DMS153 (cell line): ENCODE measurements at regions not wholly inside any gene's neighbourhood (a gene's known extent, or its start where the extent isn't known, plus 50 kb on each side); places are given as distances from the start of the nearest gene placed in this dataset.
"Not testable (repeated sequence)": the region's sequence is repeated elsewhere in the genome, so short reads cannot be mapped to it uniquely, and the experiment has no call there.

ENCODE experiments used
- DNase-seq: peaks from one replicate; lab custom pipeline; 2025; lab: John Stamatoyannopoulos, UW

- no peak for DNase-seq
Observed at GRCh38 chr4:57331959-57332358, 221.8 kb upstream of the IGFBP7 start.

- no peak for DNase-seq
Observed at GRCh38 chr4:57329279-57329678, 219.1 kb upstream of the IGFBP7 start.

- no peak for DNase-seq
Observed at GRCh38 chr4:57324673-57325307, 214.6 kb upstream of the IGFBP7 start.

- no peak for DNase-seq
Observed at GRCh38 chr4:57320849-57321248, 210.7 kb upstream of the IGFBP7 start.

- DNase-seq: no peak
Observed at GRCh38 chr4:57320217-57320616, 210.0 kb upstream of the IGFBP7 start.

- DNase-seq: no peak
Observed at GRCh38 chr4:57318703-57319102, 208.5 kb upstream of the IGFBP7 start.

- no peak for DNase-seq
Observed at GRCh38 chr4:57314636-57315035, 204.5 kb upstream of the IGFBP7 start.

GRCh38 chr4:57312296-57312695 is 202.1 kb upstream of the IGFBP7 start:
- no peak for DNase-seq

GRCh38 chr4:57309658-57310057 is 199.5 kb upstream of the IGFBP7 start:
- DNase-seq: no peak

GRCh38 chr4:57308301-57308700 is 198.1 kb upstream of the IGFBP7 start:
- DNase-seq: no peak

- DNase-seq: no peak
Observed at GRCh38 chr4:57305836-57306235, 195.7 kb upstream of the IGFBP7 start.

GRCh38 chr4:57303012-57303751 is 193.0 kb upstream of the IGFBP7 start:
- DNase-seq: no peak

GRCh38 chr4:57300300-57300699 is 190.1 kb upstream of the IGFBP7 start:
- not testable (repeated sequence) for DNase-seq

- DNase-seq: no peak
Observed at GRCh38 chr4:57291911-57292310, 181.7 kb upstream of the IGFBP7 start.

GRCh38 chr4:57287687-57288604 is 177.8 kb upstream of the IGFBP7 start:
- DNase-seq: no peak

- DNase-seq: no peak
Observed at GRCh38 chr4:57282933-57283310, 172.7 kb upstream of the IGFBP7 start.

- no peak for DNase-seq
Observed at GRCh38 chr4:57280481-57280880, 170.3 kb upstream of the IGFBP7 start.

- no peak for DNase-seq
Observed at GRCh38 chr4:57278780-57279179, 168.6 kb upstream of the IGFBP7 start.

GRCh38 chr4:57274082-57274481 is 163.9 kb upstream of the IGFBP7 start:
- DNase-seq: no peak

- no peak for DNase-seq
Observed at GRCh38 chr4:57270346-57270745, 160.2 kb upstream of the IGFBP7 start.

- no peak for DNase-seq
Observed at GRCh38 chr4:57265831-57266582, 155.8 kb upstream of the IGFBP7 start.

GRCh38 chr4:57254754-57255153 is 144.6 kb upstream of the IGFBP7 start:
- DNase-seq: no peak
